ENCODE measurements at regions not wholly inside any gene's neighbourhood (a gene's known extent, or its start where the extent isn't known, plus 50 kb on each side); places are given as distances from the start of the nearest gene placed in this dataset.
"Not testable (repeated sequence)": the region's sequence is repeated elsewhere in the genome, so short reads cannot be mapped to it uniquely, and the experiment has no call there.

GRCh38 chr15:31488437-31489204 is 162.0 kb downstream of the KLF13 start:
- no peak for DNase-seq

- DNase-seq, result no peak
Observed at GRCh38 chr15:31489281-31489680, 162.6 kb downstream of the KLF13 start.

- no peak for DNase-seq
Observed at GRCh38 chr15:31489801-31490646, 163.4 kb downstream of the KLF13 start.

- no peak for DNase-seq
Observed at GRCh38 chr15:31494786-31495185, 168.2 kb downstream of the KLF13 start.

- no peak for DNase-seq
Observed at GRCh38 chr15:31495281-31495680, 168.6 kb downstream of the KLF13 start.

- no peak for DNase-seq
Observed at GRCh38 chr15:31497838-31498237, 171.2 kb downstream of the KLF13 start.

- DNase-seq, result no peak
Observed at GRCh38 chr15:31498329-31498728, 171.7 kb downstream of the KLF13 start.

- DNase-seq, result no peak
Observed at GRCh38 chr15:31498756-31499155, 172.1 kb downstream of the KLF13 start.

GRCh38 chr15:31499236-31499952 is 172.8 kb downstream of the KLF13 start:
- no peak for DNase-seq

GRCh38 chr15:31499953-31500765 is 173.5 kb downstream of the KLF13 start:
- no peak for DNase-seq

- no peak for DNase-seq
Observed at GRCh38 chr15:31500766-31501449, 174.3 kb downstream of the KLF13 start.

GRCh38 chr15:31501536-31502157 is 175.0 kb downstream of the KLF13 start:
- no peak for DNase-seq

GRCh38 chr15:31502541-31503229 is 176.1 kb downstream of the KLF13 start:
- no peak for DNase-seq

- DNase-seq, result no peak
Observed at GRCh38 chr15:31503256-31503655, 176.6 kb downstream of the KLF13 start.

- DNase-seq, result no peak
Observed at GRCh38 chr15:31503758-31504461, 177.3 kb downstream of the KLF13 start.

GRCh38 chr15:31504462-31504839 is 177.8 kb downstream of the KLF13 start:
- DNase-seq, result no peak

GRCh38 chr15:31507573-31507972 is 180.9 kb downstream of the KLF13 start:
- not testable (repeated sequence) for DNase-seq

- DNase-seq, result no peak
Observed at GRCh38 chr15:31508656-31509055, 182.0 kb downstream of the KLF13 start.

- no peak for DNase-seq
Observed at GRCh38 chr15:31510057-31510456, 183.4 kb downstream of the KLF13 start.

- peak; percentile 51 for DNase-seq
Observed at GRCh38 chr15:31511707-31512310, 185.2 kb downstream of the KLF13 start.
